ENCODE measurements at regions not wholly inside any gene's neighbourhood (a gene's known extent, or its start where the extent isn't known, plus 50 kb on each side); places are given as distances from the start of the nearest gene placed in this dataset.

DNA sequence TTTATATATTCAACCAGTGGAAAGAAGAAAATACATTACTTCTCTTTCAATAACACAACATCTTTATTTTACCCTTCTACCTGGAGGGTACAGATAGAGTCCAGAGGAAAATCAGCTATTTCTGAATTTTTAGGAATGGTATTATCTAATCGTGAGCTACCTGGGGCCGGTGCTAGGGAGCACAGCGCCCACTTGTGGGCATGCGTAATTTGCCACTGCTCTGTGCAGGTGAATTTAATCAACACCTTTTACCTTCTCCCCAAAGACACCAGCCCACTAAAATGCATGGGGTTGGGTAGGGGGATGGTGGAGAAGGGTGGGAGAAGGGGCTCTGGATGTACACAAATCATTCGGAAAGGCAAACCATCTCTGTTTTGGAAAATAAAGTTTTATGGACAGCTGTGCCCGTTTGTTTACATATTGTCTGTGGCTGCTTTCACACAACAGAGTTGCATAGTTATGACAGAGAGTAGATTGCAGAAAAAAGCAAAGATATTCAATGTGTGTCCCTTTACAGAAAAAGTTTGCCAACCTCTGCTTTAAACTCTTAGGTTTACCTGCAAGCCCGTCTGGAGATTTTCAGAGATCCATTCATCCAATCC is 51.5 kb upstream of the DCC start:
- no peaks in the 10 kb centered on the region for H3F3A ChIP-seq (replicated peaks; ENCODE audit: insufficient read depth)
- no peak overlapping the region; a peak in 1 of 4 replicates for H3K4me3 ChIP-seq (ENCODE audit: low read depth in 2 of 2, low read length in 1 of 2)
- CTCF ChIA-PET: interaction anchor here (0.5 to 2.8 kb wide), 20 partner anchors 10 to 1177 kb away, joined by 3 to 34 read pairs (median 3); partner anchors contain the start of gene DCC
- no peaks in the 10 kb centered on the region for H3K27me3 ChIP-seq (ENCODE audit: insufficient read depth)
- no peaks in the 10 kb centered on the region for H3K9me3 ChIP-seq
- H3K9ac ChIP-seq: no peak overlapping the region
- no peaks in the 10 kb centered on the region for H3K9me2 ChIP-seq
- no peak overlapping the region for H2AFZ ChIP-seq (ENCODE audit: low read depth)
- H3K4me2 ChIP-seq: no peak overlapping the region
- H3K27ac ChIP-seq (ENCODE audit: low read depth in 2 of 2, low read length in 1 of 2): no peak overlapping the region
- peak; percentile 28 for DNase-seq
- no peaks in the 10 kb centered on the region for H3K79me2 ChIP-seq (ENCODE audit: insufficient read depth)
- H4K20me1 ChIP-seq (ENCODE audit: insufficient read depth): no peaks in the 10 kb centered on the region
- WGBS (ENCODE audit: low lambda C conversion rate): 57% methylated on average over 7 of the region's 7 CpGs
- no peaks in the 10 kb centered on the region for H3K36me3 ChIP-seq (replicated peaks in 1 of 2; ENCODE audit: control insufficient read depth in 1 of 2, insufficient read depth in 2 of 2, low read length in 1 of 2)
- TF ChIP-seq GATA2 (CRISPR knock-in tag; IDR thresholded peaks at IDR 0.05): no peak
- peak; percentile 61 for TF ChIP-seq SMC3 (IDR thresholded peaks at IDR 0.05; ENCODE audit: low read depth, low read length)
- TF ChIP-seq SIN3A (IDR thresholded peaks at IDR 0.05; ENCODE audit: borderline replicate concordance, low read depth, low read length): no peak
- no peak for TF ChIP-seq FOSL2 (IDR thresholded peaks at IDR 0.05; ENCODE audit: borderline replicate concordance, low read depth)
- TF ChIP-seq FOXM1 (IDR thresholded peaks at IDR 0.05; ENCODE audit: low read depth): no peak
- TF ChIP-seq RAD21 (IDR thresholded peaks at IDR 0.05; ENCODE audit: low read length): peak; percentile 71
- no peak for TF ChIP-seq YY1 (IDR thresholded peaks at IDR 0.05; ENCODE audit: low read depth)
- TF ChIP-seq, protein P1, sequence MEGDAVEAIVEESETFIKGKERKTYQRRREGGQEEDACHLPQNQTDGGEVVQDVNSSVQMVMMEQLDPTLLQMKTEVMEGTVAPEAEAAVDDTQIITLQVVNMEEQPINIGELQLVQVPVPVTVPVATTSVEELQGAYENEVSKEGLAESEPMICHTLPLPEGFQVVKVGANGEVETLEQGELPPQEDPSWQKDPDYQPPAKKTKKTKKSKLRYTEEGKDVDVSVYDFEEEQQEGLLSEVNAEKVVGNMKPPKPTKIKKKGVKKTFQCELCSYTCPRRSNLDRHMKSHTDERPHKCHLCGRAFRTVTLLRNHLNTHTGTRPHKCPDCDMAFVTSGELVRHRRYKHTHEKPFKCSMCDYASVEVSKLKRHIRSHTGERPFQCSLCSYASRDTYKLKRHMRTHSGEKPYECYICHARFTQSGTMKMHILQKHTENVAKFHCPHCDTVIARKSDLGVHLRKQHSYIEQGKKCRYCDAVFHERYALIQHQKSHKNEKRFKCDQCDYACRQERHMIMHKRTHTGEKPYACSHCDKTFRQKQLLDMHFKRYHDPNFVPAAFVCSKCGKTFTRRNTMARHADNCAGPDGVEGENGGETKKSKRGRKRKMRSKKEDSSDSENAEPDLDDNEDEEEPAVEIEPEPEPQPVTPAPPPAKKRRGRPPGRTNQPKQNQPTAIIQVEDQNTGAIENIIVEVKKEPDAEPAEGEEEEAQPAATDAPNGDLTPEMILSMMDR (IDR thresholded peaks at IDR 0.05): peak; percentile 67
- no peak for TF ChIP-seq RXRA (IDR thresholded peaks at IDR 0.05; ENCODE audit: borderline replicate concordance, low read depth)
- TF ChIP-seq, protein P2, sequence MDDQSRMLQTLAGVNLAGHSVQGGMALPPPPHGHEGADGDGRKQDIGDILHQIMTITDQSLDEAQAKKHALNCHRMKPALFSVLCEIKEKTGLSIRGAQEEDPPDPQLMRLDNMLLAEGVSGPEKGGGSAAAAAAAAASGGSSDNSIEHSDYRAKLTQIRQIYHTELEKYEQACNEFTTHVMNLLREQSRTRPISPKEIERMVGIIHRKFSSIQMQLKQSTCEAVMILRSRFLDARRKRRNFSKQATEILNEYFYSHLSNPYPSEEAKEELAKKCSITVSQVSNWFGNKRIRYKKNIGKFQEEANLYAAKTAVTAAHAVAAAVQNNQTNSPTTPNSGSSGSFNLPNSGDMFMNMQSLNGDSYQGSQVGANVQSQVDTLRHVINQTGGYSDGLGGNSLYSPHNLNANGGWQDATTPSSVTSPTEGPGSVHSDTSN (IDR thresholded peaks at IDR 0.05): no peak
- TF ChIP-seq EZH2phosphoT487 (IDR thresholded peaks at IDR 0.05; ENCODE audit: borderline replicate concordance, low read depth): no peak
- TF ChIP-seq POLR2AphosphoS5 (IDR thresholded peaks at IDR 0.05; ENCODE audit: low read depth, low read length): no peak
- TF ChIP-seq GABPA (IDR thresholded peaks at IDR 0.05; ENCODE audit: low read depth): no peak
- TF ChIP-seq MXI1 (IDR thresholded peaks at IDR 0.05; ENCODE audit: low read depth, low read length): no peak
- TF ChIP-seq, protein P3, sequence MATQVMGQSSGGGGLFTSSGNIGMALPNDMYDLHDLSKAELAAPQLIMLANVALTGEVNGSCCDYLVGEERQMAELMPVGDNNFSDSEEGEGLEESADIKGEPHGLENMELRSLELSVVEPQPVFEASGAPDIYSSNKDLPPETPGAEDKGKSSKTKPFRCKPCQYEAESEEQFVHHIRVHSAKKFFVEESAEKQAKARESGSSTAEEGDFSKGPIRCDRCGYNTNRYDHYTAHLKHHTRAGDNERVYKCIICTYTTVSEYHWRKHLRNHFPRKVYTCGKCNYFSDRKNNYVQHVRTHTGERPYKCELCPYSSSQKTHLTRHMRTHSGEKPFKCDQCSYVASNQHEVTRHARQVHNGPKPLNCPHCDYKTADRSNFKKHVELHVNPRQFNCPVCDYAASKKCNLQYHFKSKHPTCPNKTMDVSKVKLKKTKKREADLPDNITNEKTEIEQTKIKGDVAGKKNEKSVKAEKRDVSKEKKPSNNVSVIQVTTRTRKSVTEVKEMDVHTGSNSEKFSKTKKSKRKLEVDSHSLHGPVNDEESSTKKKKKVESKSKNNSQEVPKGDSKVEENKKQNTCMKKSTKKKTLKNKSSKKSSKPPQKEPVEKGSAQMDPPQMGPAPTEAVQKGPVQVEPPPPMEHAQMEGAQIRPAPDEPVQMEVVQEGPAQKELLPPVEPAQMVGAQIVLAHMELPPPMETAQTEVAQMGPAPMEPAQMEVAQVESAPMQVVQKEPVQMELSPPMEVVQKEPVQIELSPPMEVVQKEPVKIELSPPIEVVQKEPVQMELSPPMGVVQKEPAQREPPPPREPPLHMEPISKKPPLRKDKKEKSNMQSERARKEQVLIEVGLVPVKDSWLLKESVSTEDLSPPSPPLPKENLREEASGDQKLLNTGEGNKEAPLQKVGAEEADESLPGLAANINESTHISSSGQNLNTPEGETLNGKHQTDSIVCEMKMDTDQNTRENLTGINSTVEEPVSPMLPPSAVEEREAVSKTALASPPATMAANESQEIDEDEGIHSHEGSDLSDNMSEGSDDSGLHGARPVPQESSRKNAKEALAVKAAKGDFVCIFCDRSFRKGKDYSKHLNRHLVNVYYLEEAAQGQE (IDR thresholded peaks at IDR 0.05; ENCODE audit: low read depth, low read length): no peak
- no peak for TF ChIP-seq TAF1 (IDR thresholded peaks at IDR 0.05; ENCODE audit: borderline replicate concordance, low read depth, low read length)
- no peak for TF ChIP-seq RCOR1 (IDR thresholded peaks at IDR 0.05; ENCODE audit: low read length)
- H3K4me1 ChIP-seq (ENCODE audit: control insufficient read depth in 1 of 2, insufficient read depth in 2 of 2, low read depth in 1 of 2, low read length in 1 of 2): peaks cover 6 to 18% of the 10 kb centered on the region in 2 experiments; a peak in 3 of 4 replicates
- POLR2A ChIA-PET: no interaction called here

Measured in SK-N-SH (cell line).